Epithelial cell of proximal tubule (primary cell): ENCODE measurements at regions not wholly inside any gene's neighbourhood (a gene's known extent, or its start where the extent isn't known, plus 50 kb on each side); places are given as distances from the start of the nearest gene placed in this dataset.

Source experiments
- DNase-seq: peaks from one replicate; pipeline ENCODE4 v3.0.0-alpha.2; 2011; ENCODE audit warnings: low read depth
- H3K4me3 ChIP-seq: 2 replicates; pipeline ENCODE4 v1.5.1; 2011; ENCODE audit warnings: low read depth, mild to moderate bottlenecking, low read length
- TF ChIP-seq, protein P1 (sequence below): conservative IDR thresholded peaks from 2 replicates; pipeline ENCODE4 v1.5.1; 2012; ENCODE audit warnings: low read depth, mild to moderate bottlenecking, low read length

DNA sequence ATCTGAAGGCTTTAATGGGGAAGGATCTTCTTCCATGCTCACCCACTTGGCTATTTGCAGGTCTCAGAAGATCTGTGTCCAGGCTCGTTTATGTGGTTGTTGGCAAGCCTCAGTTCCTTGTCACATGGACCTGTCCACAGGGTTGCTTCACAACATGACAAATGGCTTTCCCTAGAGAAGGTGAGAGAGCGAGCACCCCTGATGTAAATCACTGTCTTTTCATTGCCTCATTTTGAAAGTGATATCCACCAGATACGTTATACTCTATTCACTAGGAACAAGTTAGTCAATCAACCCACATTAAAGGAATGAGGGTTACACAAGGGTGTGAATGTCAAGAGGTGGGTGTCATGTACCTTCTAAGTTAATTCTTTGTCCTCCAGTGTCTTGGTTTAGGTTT, 433.3 kb downstream of the RPS6KC1 start:
- no peak for DNase-seq

DNA sequence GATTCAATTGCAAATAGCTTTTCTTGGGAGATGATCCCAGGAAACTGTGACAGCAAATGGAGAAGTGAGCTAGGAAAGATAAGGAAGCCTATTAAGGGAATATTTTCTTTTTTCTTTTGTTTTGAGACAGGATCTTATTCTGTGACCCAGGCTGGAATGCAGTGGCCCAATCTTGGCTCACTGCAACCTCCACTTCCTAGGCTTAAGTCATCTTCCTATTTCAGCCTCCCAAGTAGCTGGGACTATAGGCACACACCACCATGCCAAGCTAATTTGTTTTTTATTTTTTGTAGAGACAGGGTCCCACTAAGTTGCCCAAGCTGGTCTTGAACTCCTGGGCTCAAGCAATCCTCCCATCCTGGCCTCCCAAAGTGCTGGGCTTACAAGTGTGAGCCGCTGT, 433.7 kb downstream of the RPS6KC1 start:
- TF ChIP-seq, protein P1, sequence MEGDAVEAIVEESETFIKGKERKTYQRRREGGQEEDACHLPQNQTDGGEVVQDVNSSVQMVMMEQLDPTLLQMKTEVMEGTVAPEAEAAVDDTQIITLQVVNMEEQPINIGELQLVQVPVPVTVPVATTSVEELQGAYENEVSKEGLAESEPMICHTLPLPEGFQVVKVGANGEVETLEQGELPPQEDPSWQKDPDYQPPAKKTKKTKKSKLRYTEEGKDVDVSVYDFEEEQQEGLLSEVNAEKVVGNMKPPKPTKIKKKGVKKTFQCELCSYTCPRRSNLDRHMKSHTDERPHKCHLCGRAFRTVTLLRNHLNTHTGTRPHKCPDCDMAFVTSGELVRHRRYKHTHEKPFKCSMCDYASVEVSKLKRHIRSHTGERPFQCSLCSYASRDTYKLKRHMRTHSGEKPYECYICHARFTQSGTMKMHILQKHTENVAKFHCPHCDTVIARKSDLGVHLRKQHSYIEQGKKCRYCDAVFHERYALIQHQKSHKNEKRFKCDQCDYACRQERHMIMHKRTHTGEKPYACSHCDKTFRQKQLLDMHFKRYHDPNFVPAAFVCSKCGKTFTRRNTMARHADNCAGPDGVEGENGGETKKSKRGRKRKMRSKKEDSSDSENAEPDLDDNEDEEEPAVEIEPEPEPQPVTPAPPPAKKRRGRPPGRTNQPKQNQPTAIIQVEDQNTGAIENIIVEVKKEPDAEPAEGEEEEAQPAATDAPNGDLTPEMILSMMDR = no peak
- H3K4me3 ChIP-seq = no peak overlapping the region
- no peak for DNase-seq

More for the DNA sequence above, 433.3 kb downstream of the RPS6KC1 start:
- H3K4me3 ChIP-seq = no peak overlapping the region
- TF ChIP-seq, protein P1 = no peak

DNA sequence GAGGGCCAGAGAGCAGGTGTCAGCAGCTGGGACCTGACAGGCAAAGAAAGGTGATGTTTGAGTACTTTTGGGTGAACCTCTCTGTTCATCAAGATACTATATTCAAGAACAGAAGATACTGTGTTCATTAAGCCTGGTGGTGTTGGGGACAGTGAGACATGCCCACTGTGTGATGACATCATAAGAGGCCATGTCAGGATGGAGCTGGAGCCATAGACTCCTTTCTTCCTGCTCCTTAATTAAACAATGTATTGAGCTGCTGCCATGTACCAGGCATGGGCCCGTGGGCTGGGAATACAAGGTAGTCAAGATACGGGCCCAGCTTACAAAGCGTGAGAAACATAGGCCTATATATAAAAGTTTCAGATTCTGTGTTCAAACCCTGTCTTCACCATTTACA, 435.4 kb downstream of the RPS6KC1 start:
- H3K4me3 ChIP-seq = no peak overlapping the region
- DNase-seq = no peak
- TF ChIP-seq, protein P1 = no peak

DNA sequence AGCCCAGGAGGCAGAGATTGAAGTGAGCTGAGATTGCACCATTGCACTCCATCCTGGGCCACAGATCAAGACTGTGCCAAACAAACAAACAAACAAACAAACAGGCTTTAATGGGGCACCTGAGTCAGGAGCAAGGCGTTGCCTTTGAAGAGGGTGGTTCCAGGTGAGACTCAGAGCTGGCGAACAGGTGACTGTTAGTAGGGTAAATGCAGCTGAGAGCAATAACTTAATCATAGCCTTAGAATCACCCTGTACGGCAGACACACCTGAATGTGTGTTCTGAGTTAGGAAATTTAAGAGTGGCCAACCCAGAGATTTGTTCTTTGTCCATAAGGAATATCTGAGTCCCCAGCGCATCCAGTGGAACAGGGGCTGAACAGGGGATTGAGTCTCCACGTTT, 440.4 kb downstream of the RPS6KC1 start:
- TF ChIP-seq, protein P1 = no peak
- no peak for DNase-seq
- no peak overlapping the region for H3K4me3 ChIP-seq

DNA sequence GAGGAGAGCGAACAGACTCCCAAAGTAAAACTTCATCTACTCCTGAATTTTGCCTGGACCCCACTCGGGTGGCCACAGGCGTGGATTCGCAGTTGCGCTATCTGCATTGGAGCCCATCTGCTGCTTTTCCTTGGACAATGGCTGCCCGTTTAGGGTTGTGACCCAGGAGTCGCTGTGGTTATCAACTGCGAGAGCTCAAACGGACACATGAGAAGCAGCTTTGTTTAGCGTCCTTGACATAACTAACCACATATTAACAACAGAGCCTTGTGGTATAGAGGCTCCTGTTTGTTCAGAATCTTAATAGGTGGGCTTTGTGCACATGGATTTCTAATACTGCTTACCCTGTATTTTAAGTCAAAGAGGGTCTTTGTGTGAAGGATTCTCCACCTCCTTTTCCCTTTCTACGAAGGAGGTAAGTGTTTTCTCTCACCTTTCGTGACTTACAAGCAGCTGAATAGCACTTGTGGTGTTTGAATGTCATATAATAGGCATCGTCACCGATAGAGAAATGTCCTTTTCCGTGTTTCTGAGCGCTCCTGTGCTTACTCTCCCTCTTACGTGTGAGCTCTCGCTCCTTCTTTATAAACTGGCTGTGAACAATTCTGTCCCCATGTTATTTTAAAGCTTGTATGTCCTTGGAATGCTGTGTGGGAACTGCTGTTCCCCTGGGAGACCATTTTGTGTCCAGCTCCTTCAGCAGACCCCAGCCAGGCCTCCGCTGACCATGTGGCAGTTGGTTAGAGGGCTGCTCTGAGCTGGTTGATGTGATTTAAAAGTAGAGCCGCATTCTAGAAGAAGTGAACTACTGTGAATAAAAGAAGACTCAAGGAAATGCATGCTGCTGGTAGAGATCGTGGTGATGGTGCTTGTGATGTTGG, 441.4 kb downstream of the RPS6KC1 start:
- TF ChIP-seq, protein P1 = no peak
- DNase-seq = no peak

DNA sequence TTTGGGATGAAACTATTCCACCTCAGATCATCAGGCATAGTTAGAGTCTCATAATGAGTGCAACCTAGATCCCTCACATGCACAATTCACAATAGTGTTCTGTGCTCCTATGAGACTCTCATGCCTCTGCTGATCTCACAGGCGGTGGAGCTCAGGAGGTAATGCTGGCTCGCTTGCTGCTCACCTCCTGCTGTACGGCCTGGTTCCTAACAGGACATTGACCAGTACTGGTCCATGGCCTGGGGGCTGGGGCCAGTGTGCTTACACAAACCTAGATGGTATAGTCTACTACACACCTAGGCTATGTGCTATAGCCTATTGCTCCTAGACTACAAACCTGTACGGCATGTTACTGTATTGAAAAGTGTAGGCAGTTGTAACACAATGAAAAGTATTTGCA, 448.4 kb downstream of the RPS6KC1 start:
- no peak for DNase-seq
- H3K4me3 ChIP-seq = no peak overlapping the region
- TF ChIP-seq, protein P1 = no peak

More for the DNA sequence above, 441.4 kb downstream of the RPS6KC1 start:
- no peak overlapping the region for H3K4me3 ChIP-seq
